ENCODE measurements at regions not wholly inside any gene's neighbourhood (a gene's known extent, or its start where the extent isn't known, plus 50 kb on each side); places are given as distances from the start of the nearest gene placed in this dataset.

DNA sequence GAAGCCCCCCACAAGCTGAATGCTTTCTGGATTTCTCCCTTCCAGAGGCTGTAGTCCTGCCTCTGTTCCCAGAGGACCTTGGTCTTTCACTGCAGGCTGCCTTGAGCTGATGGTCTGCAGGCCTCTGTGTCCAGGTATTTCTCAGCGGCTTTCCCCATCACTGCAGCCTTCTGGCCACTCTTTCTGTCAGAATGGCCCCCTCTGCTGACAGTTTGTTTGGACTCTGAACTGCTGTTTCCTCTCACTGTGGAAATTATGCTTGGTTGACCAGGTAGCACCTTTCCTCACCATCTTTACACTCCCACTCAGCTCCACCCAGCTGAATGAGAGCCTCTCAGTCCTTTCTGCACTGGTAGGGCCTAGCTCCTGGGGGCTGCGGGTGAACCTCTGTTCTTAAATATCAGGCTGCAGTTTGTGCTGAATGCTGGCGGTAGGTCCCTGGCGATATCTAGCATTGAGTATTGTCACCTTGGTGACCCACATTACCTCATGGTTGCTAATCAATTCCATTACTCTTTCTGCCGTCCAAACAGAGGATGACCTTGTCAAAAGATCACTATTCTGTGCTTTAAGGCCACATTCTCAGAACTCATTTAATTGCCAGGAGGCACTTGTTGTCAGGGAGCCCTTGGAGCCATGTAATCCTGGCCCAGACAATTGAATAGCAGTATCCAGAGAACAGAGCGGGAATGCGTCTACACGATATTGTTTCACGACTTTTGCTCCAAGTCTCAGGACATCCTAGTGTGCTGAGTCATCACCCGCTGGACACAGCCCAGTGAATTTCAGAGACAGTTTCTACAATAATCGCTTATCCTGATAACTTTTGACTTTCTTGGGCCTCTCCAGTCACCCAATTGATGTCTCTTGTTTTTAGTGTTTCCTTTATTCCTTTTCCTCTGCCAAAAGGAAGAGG lies 230.2 kb downstream of the TENT4A start:
- Mint-ChIP-seq H3K27me3 (ENCODE audit: low read depth in 2 of 2) (peaks cover 0 to 1% of the 10 kb centered on the region in 2 donors), H3K9me3 (no peaks in the 10 kb centered on the region), H3K4me1 (no peaks in the 10 kb centered on the region), H3K36me3 (no peaks in the 10 kb centered on the region), H3K4me3 (no peak overlapping the region), H3K27ac (no peak overlapping the region)
- ATAC-seq (no peak), DNase-seq (no peak)
- TF ChIP-seq, protein P1, sequence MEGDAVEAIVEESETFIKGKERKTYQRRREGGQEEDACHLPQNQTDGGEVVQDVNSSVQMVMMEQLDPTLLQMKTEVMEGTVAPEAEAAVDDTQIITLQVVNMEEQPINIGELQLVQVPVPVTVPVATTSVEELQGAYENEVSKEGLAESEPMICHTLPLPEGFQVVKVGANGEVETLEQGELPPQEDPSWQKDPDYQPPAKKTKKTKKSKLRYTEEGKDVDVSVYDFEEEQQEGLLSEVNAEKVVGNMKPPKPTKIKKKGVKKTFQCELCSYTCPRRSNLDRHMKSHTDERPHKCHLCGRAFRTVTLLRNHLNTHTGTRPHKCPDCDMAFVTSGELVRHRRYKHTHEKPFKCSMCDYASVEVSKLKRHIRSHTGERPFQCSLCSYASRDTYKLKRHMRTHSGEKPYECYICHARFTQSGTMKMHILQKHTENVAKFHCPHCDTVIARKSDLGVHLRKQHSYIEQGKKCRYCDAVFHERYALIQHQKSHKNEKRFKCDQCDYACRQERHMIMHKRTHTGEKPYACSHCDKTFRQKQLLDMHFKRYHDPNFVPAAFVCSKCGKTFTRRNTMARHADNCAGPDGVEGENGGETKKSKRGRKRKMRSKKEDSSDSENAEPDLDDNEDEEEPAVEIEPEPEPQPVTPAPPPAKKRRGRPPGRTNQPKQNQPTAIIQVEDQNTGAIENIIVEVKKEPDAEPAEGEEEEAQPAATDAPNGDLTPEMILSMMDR (IDR thresholded peaks at IDR 0.05): no peak
- H3K4me1 ChIP-seq (ENCODE audit: control insufficient read depth, insufficient read depth, low read length): no peaks in the 10 kb centered on the region
- no peaks in the 10 kb centered on the region for H3K27me3 ChIP-seq (ENCODE audit: control insufficient read depth, insufficient read depth, low read length)
- 91% methylated on average over 11 of the region's 11 CpGs for WGBS (ENCODE audit: insufficient coverage)
- no peaks in the 10 kb centered on the region for H3K9me3 ChIP-seq (ENCODE audit: control insufficient read depth, insufficient read depth, low read length)
- no peak overlapping the region for H3K27ac ChIP-seq (ENCODE audit: low read length)
- no peaks in the 10 kb centered on the region for H3K36me3 ChIP-seq (ENCODE audit: control insufficient read depth, insufficient read depth, low read length)
- intact Hi-C loops (cut with micrococcal nuclease): no loop called here
- H3K4me3 ChIP-seq (ENCODE audit: low read length): no peak overlapping the region

DNA sequence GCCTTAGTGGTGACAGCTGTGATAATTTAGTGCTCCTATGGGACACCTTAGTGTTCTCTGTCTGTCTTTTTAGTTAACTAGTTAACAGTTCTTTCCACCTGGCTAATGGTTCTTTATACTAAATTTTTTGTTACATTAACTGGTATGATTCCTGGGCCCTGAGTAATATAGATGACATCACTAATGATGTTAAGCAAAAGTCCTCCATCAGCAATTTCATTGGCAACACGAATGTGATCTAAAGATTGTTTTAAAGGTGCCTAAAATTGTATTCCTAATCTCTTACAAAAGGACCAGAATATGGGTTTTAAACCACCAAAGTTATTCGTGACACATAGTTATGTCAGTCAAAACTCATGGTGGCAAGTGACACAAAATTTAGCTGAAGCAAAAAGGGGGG lies 235.3 kb downstream of the TENT4A start:
- H3K36me3 ChIP-seq (ENCODE audit: control insufficient read depth, insufficient read depth, low read length): no peaks in the 10 kb centered on the region
- H3K4me3 ChIP-seq (ENCODE audit: low read length): no peak overlapping the region
- TF ChIP-seq, protein P1 (IDR thresholded peaks at IDR 0.05): no peak
- Mint-ChIP-seq H3K36me3 (no peaks in the 10 kb centered on the region), H3K27me3 (ENCODE audit: low read depth in 2 of 2) (no peaks in the 10 kb centered on the region), H3K4me3 (no peak overlapping the region), H3K9me3 (peaks cover 0 to 2% of the 10 kb centered on the region in 2 donors), H3K27ac (no peak overlapping the region), H3K4me1 (no peaks in the 10 kb centered on the region)
- H3K4me1 ChIP-seq (ENCODE audit: control insufficient read depth, insufficient read depth, low read length): no peaks in the 10 kb centered on the region
- no peaks in the 10 kb centered on the region for H3K9me3 ChIP-seq (ENCODE audit: control insufficient read depth, insufficient read depth, low read length)
- H3K27ac ChIP-seq (ENCODE audit: low read length): no peak overlapping the region
- intact Hi-C loops (cut with micrococcal nuclease): no loop called here
- no peaks in the 10 kb centered on the region for H3K27me3 ChIP-seq (ENCODE audit: control insufficient read depth, insufficient read depth, low read length)
- no peak for DNase-seq
- 44% methylated on average over 2 of the region's 2 CpGs for WGBS (ENCODE audit: insufficient coverage)
- ATAC-seq: no peak

DNA sequence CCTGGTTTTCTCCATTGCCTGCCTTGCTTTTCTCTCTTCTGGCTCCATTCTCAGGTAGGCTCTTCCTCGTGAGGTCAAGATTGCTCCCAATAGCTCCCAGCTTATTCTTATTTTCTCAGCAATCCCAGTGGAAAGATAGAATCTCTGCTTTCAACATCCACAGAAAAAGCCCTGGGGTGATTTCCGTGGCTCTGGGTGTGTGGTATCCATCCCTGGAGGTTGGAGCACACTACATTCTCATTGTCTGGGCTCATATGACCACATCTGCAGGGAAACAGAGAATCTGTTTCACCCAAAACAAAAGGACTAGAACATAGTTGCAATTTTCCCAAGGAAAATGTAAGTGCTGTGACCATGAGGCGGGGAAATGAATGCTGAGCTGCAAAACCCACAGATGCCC lies 236.0 kb downstream of the TENT4A start:
- ATAC-seq (no peak), DNase-seq (no peak)
- Histone ChIP-seq H3K36me3 (ENCODE audit: control insufficient read depth, insufficient read depth, low read length) (no peaks in the 10 kb centered on the region), H3K27ac (ENCODE audit: low read length) (no peak overlapping the region), H3K9me3 (ENCODE audit: control insufficient read depth, insufficient read depth, low read length) (no peaks in the 10 kb centered on the region), H3K27me3 (ENCODE audit: control insufficient read depth, insufficient read depth, low read length) (no peaks in the 10 kb centered on the region), H3K4me3 (ENCODE audit: low read length) (no peak overlapping the region), H3K4me1 (ENCODE audit: control insufficient read depth, insufficient read depth, low read length) (no peaks in the 10 kb centered on the region)
- H3K27ac Mint-ChIP-seq: no peak overlapping the region
- intact Hi-C loops (cut with micrococcal nuclease): no loop called here
- WGBS (ENCODE audit: insufficient coverage): 72% methylated on average over 3 of the region's 3 CpGs
- H3K4me3 Mint-ChIP-seq: no peak overlapping the region
- TF ChIP-seq, protein P1 (IDR thresholded peaks at IDR 0.05): no peak
- H3K4me1 Mint-ChIP-seq: no peaks in the 10 kb centered on the region
- no peaks in the 10 kb centered on the region for H3K36me3 Mint-ChIP-seq
- H3K27me3 Mint-ChIP-seq (ENCODE audit: low read depth in 2 of 2): no peaks in the 10 kb centered on the region
- H3K9me3 Mint-ChIP-seq: peaks cover 2% of the 10 kb centered on the region in 2 donors

DNA sequence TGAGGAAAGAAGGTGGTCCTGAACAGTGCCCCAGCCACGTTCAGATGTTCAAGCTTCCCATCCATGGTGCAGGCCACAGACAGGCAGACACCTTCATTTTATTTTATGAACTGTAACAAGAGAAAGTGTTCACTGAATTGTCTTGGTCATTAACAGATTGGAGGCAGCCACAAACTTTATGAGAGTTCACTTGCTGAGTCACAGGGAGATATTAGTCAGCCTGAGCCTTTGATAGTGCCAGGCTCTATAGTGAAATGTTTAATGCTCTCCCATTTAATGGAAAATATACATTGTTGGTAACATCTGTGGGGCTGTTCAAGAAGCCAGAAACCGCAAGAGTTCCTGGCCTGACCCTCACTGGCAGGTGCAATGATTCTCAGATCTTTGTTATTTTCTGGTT lies 237.0 kb downstream of the TENT4A start:
- Mint-ChIP-seq H3K4me3 (no peak overlapping the region), H3K27ac (no peak overlapping the region), H3K36me3 (no peaks in the 10 kb centered on the region), H3K4me1 (no peaks in the 10 kb centered on the region), H3K27me3 (ENCODE audit: low read depth in 2 of 2) (no peaks in the 10 kb centered on the region), H3K9me3 (peaks cover 6 to 7% of the 10 kb centered on the region in 2 donors)
- H3K27ac ChIP-seq (ENCODE audit: low read length): no peak overlapping the region
- intact Hi-C loops (cut with micrococcal nuclease): no loop called here
- WGBS (ENCODE audit: insufficient coverage): 75% methylated on average over 2 of the region's 2 CpGs
- H3K9me3 ChIP-seq (ENCODE audit: control insufficient read depth, insufficient read depth, low read length): no peaks in the 10 kb centered on the region
- DNase-seq: no peak
- no peaks in the 10 kb centered on the region for H3K4me1 ChIP-seq (ENCODE audit: control insufficient read depth, insufficient read depth, low read length)
- TF ChIP-seq, protein P1 (IDR thresholded peaks at IDR 0.05): no peak
- H3K36me3 ChIP-seq (ENCODE audit: control insufficient read depth, insufficient read depth, low read length): no peaks in the 10 kb centered on the region
- no peak overlapping the region for H3K4me3 ChIP-seq (ENCODE audit: low read length)
- ATAC-seq: no peak
- no peaks in the 10 kb centered on the region for H3K27me3 ChIP-seq (ENCODE audit: control insufficient read depth, insufficient read depth, low read length)
